ENCODE measurements at regions not wholly inside any gene's neighbourhood (a gene's known extent, or its start where the extent isn't known, plus 50 kb on each side); places are given as distances from the start of the nearest gene placed in this dataset.
"Not testable (repeated sequence)": the region's sequence is repeated elsewhere in the genome, so short reads cannot be mapped to it uniquely, and the experiment has no call there.

DNA sequence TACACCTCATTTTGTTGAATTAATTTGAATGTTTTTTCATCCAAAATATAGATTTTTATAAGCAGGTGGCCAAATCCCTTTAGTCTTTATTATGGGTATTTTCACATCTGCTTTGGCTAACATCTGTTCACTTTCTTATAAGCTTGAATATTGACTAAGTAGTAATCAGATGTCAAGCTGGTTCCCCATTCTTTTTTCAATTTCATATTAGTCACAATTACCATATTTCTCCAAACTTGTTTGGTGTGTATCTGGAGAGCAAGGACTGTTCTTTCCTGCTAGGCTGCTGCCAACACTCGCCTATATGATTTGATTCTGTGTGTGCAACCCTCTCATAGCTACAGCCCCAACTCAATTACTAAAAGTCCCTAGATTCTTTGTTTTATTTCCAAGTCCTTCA is 608.5 kb downstream of the PSAT1 start:
- Histone ChIP-seq H3K4me1 (ENCODE audit: control extremely low read depth in 1 of 4, control insufficient read depth in 4 of 4, insufficient read depth in 4 of 4, low read length in 3 of 4) (no peaks in the 10 kb centered on the region), H3K4me3 (ENCODE audit: control insufficient read depth in 1 of 7, extremely low read depth in 1 of 7, insufficient read depth in 4 of 7, low read depth in 2 of 7, low read length in 6 of 7) (no peak overlapping the region), H3K36me3 (ENCODE audit: control insufficient read depth in 4 of 4, insufficient read depth in 4 of 4, low read length in 3 of 4) (no peaks in the 10 kb centered on the region), H3K27ac (ENCODE audit: insufficient read depth in 1 of 2, low read depth in 1 of 2, low read length in 2 of 2, poor library complexity in 1 of 2, severe bottlenecking in 2 of 2) (no peak overlapping the region), H3K27me3 (replicated peaks in 2 of 5; ENCODE audit: control insufficient read depth in 4 of 5, insufficient read depth in 5 of 5, low read length in 4 of 5) (no peaks in the 10 kb centered on the region), H3K9me3 (ENCODE audit: control extremely low read depth in 1 of 5, control insufficient read depth in 4 of 5, insufficient read depth in 2 of 5, low read depth in 1 of 5, low read length in 4 of 5) (peaks cover 0 to 1% (median 0%) of the 10 kb centered on the region in 5 experiments)
- DNase-seq: no peak
- CTCF ChIA-PET: no interaction called here
- 100% methylated on average over 1 of the region's 1 CpG for WGBS (ENCODE audit: insufficient coverage)
- POLR2A ChIA-PET: no interaction called here

DNA sequence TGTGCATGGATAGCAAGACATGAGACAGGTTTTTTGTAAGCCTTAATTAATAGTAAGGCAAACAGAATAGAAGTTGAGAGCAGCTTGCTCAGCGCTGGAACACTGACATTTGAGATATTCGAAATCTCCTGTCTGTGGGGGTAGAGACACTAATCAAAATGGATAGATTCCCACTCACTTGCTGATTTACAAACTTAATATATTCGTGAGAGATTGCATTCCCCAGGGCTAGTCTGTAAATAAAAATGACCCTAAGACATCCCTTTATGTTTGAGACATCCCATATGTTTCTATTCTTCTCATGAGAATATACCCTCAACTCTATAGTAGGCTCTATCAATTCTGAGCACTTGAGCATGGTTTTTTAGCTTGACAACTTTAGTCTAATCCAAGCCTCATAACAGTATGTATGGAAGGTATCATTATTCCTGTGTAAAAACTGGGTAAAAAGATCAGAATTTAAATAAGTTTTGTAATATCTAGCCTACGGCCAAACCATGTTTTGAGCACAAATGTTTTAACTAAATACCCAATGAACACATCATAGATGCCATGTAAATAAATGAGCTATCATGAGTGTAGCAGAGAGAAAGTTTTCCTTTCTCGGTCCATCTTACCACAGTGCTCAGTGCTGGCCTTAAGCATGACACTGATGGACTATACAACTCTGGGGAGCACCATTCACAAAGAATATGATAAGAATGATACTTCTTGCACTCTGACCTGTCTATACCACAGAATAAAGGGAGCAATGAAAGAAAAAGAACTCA is 609.2 kb downstream of the PSAT1 start:
- no peaks in the 10 kb centered on the region for H3K36me3 ChIP-seq (ENCODE audit: control insufficient read depth in 4 of 4, insufficient read depth in 4 of 4, low read length in 3 of 4)
- H3K27me3 ChIP-seq (replicated peaks in 2 of 5; ENCODE audit: control insufficient read depth in 4 of 5, insufficient read depth in 5 of 5, low read length in 4 of 5): no peaks in the 10 kb centered on the region
- H3K4me3 ChIP-seq (ENCODE audit: control insufficient read depth in 1 of 7, extremely low read depth in 1 of 7, insufficient read depth in 4 of 7, low read depth in 2 of 7, low read length in 6 of 7): no peak overlapping the region
- DNase-seq: no peak
- ChIA-PET POLR2A (no interaction called here), CTCF (no interaction called here)
- H3K4me1 ChIP-seq (ENCODE audit: control extremely low read depth in 1 of 4, control insufficient read depth in 4 of 4, insufficient read depth in 4 of 4, low read length in 3 of 4): no peaks in the 10 kb centered on the region
- WGBS (ENCODE audit: insufficient coverage): 100% methylated on average over 1 of the region's 5 CpGs
- no peak overlapping the region for H3K27ac ChIP-seq (ENCODE audit: insufficient read depth in 1 of 2, low read depth in 1 of 2, low read length in 2 of 2, poor library complexity in 1 of 2, severe bottlenecking in 2 of 2)
- H3K9me3 ChIP-seq (ENCODE audit: control extremely low read depth in 1 of 5, control insufficient read depth in 4 of 5, insufficient read depth in 2 of 5, low read depth in 1 of 5, low read length in 4 of 5): peaks cover 0 to 2% (median 0%) of the 10 kb centered on the region in 5 experiments

DNA sequence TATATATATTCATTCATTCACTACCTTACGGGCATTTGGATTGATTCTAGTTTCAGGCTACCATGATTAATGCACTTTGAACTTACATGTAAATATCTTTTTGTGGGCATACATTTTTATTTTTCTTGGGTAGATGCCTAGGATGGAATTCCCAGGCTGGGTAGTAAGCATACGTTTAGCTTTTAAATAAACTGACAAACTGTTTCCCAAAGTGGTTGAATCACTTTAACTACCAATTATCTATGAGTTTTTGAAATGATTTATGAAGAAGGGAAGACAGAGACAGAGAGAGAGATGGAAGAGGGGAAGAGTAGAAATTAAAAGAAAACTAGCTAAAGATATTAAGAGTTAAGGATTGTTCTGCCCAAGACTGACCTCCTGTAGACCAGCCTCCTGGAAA is 612.6 kb downstream of the PSAT1 start:
- no CpG with 5 or more reads among the region's 2 CpGs for WGBS (ENCODE audit: insufficient coverage)
- H3K9me3 ChIP-seq (ENCODE audit: control extremely low read depth in 1 of 5, control insufficient read depth in 4 of 5, insufficient read depth in 2 of 5, low read depth in 1 of 5, low read length in 4 of 5): peaks cover 0 to 2% (median 0%) of the 10 kb centered on the region in 5 experiments
- ChIA-PET POLR2A (no interaction called here), CTCF (no interaction called here)
- H3K36me3 ChIP-seq (ENCODE audit: control insufficient read depth in 4 of 4, insufficient read depth in 4 of 4, low read length in 3 of 4): no peaks in the 10 kb centered on the region
- no peaks in the 10 kb centered on the region for H3K27me3 ChIP-seq (replicated peaks in 2 of 5; ENCODE audit: control insufficient read depth in 4 of 5, insufficient read depth in 5 of 5, low read length in 4 of 5)
- no peak for DNase-seq
- no peak overlapping the region for H3K27ac ChIP-seq (ENCODE audit: insufficient read depth in 1 of 2, low read depth in 1 of 2, low read length in 2 of 2, poor library complexity in 1 of 2, severe bottlenecking in 2 of 2)
- H3K4me1 ChIP-seq (ENCODE audit: control extremely low read depth in 1 of 4, control insufficient read depth in 4 of 4, insufficient read depth in 4 of 4, low read length in 3 of 4): no peaks in the 10 kb centered on the region
- no peak overlapping the region for H3K4me3 ChIP-seq (ENCODE audit: control insufficient read depth in 1 of 7, extremely low read depth in 1 of 7, insufficient read depth in 4 of 7, low read depth in 2 of 7, low read length in 6 of 7)

- DNase-seq; POLR2A ChIA-PET; H3K27me3 ChIP-seq (replicated peaks in 2 of 5; ENCODE audit: control insufficient read depth in 4 of 5, insufficient read depth in 5 of 5, low read length in 4 of 5); H3K4me3 ChIP-seq (ENCODE audit: control insufficient read depth in 1 of 7, extremely low read depth in 1 of 7, insufficient read depth in 4 of 7, low read depth in 2 of 7, low read length in 6 of 7); H3K27ac ChIP-seq (ENCODE audit: insufficient read depth in 1 of 2, low read depth in 1 of 2, low read length in 2 of 2, poor library complexity in 1 of 2, severe bottlenecking in 2 of 2); H3K4me1 ChIP-seq (ENCODE audit: control extremely low read depth in 1 of 4, control insufficient read depth in 4 of 4, insufficient read depth in 4 of 4, low read length in 3 of 4); H3K9me3 ChIP-seq (ENCODE audit: control extremely low read depth in 1 of 5, control insufficient read depth in 4 of 5, insufficient read depth in 2 of 5, low read depth in 1 of 5, low read length in 4 of 5); H3K36me3 ChIP-seq (ENCODE audit: control insufficient read depth in 4 of 4, insufficient read depth in 4 of 4, low read length in 3 of 4); CTCF ChIA-PET: not testable (repeated sequence)
- 94% methylated on average over 2 of the region's 2 CpGs for WGBS (ENCODE audit: insufficient coverage)
These were observed 620.0 kb downstream of the PSAT1 start for GRCh38 chr9:78916884-78917283.

- POLR2A ChIA-PET: no interaction called here
- H3K27me3 ChIP-seq (replicated peaks in 2 of 5; ENCODE audit: control insufficient read depth in 4 of 5, insufficient read depth in 5 of 5, low read length in 4 of 5): no peaks in the 10 kb centered on the region
- CTCF ChIA-PET: no interaction called here
- peaks cover 0 to 8% (median 0%) of the 10 kb centered on the region in 5 experiments for H3K9me3 ChIP-seq (ENCODE audit: control extremely low read depth in 1 of 5, control insufficient read depth in 4 of 5, insufficient read depth in 2 of 5, low read depth in 1 of 5, low read length in 4 of 5)
- H3K27ac ChIP-seq (ENCODE audit: insufficient read depth in 1 of 2, low read depth in 1 of 2, low read length in 2 of 2, poor library complexity in 1 of 2, severe bottlenecking in 2 of 2): no peak overlapping the region
- no peaks in the 10 kb centered on the region for H3K36me3 ChIP-seq (ENCODE audit: control insufficient read depth in 4 of 4, insufficient read depth in 4 of 4, low read length in 3 of 4)
- H3K4me3 ChIP-seq (ENCODE audit: control insufficient read depth in 1 of 7, extremely low read depth in 1 of 7, insufficient read depth in 4 of 7, low read depth in 2 of 7, low read length in 6 of 7): no peak overlapping the region
- WGBS (ENCODE audit: insufficient coverage): 49% methylated on average over 3 of the region's 3 CpGs
- no peak for DNase-seq
- no peaks in the 10 kb centered on the region for H3K4me1 ChIP-seq (ENCODE audit: control extremely low read depth in 1 of 4, control insufficient read depth in 4 of 4, insufficient read depth in 4 of 4, low read length in 3 of 4)
These were observed 622.1 kb downstream of the PSAT1 start for GRCh38 chr9:78918976-78919375.

GRCh38 chr9:78919701-78920100 is 622.8 kb downstream of the PSAT1 start:
- WGBS (ENCODE audit: insufficient coverage): no CpG with 5 or more reads among the region's 2 CpGs

DNA sequence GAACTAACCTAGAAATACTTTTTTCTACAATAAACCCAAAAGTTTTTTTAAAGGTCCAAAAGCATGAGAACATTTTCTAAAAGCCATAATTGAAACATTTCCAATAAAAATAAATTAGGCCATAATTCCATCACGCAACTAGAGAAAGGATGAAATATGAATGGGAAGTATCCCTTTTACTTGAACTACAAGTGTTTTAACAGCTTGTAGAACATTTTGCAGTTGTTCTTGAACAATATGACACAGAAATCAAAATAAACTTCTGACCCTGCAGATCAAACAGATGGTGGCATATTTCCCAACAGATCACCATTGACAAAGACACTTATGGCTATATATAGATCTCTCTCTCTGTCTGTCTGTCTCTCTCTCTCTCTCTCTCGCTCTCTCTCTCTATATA is 624.4 kb downstream of the PSAT1 start:
- ChIA-PET CTCF (no interaction called here), POLR2A (no interaction called here)
- DNase-seq: no peak
- H3K36me3 ChIP-seq (ENCODE audit: control insufficient read depth in 4 of 4, insufficient read depth in 4 of 4, low read length in 3 of 4): no peaks in the 10 kb centered on the region
- H3K4me3 ChIP-seq (ENCODE audit: control insufficient read depth in 1 of 7, extremely low read depth in 1 of 7, insufficient read depth in 4 of 7, low read depth in 2 of 7, low read length in 6 of 7): no peak overlapping the region
- no CpG with 5 or more reads among the region's 2 CpGs for WGBS (ENCODE audit: insufficient coverage)
- no peaks in the 10 kb centered on the region for H3K4me1 ChIP-seq (ENCODE audit: control extremely low read depth in 1 of 4, control insufficient read depth in 4 of 4, insufficient read depth in 4 of 4, low read length in 3 of 4)
- H3K9me3 ChIP-seq (ENCODE audit: control extremely low read depth in 1 of 5, control insufficient read depth in 4 of 5, insufficient read depth in 2 of 5, low read depth in 1 of 5, low read length in 4 of 5): peaks cover 0 to 8% (median 0%) of the 10 kb centered on the region in 5 experiments
- H3K27me3 ChIP-seq (replicated peaks in 2 of 5; ENCODE audit: control insufficient read depth in 4 of 5, insufficient read depth in 5 of 5, low read length in 4 of 5): no peaks in the 10 kb centered on the region
- no peak overlapping the region for H3K27ac ChIP-seq (ENCODE audit: insufficient read depth in 1 of 2, low read depth in 1 of 2, low read length in 2 of 2, poor library complexity in 1 of 2, severe bottlenecking in 2 of 2)

More at GRCh38 chr9:78919701-78920100, 622.8 kb downstream of the PSAT1 start:
- DNase-seq: no peak
- no peaks in the 10 kb centered on the region for H3K27me3 ChIP-seq (replicated peaks in 2 of 5; ENCODE audit: control insufficient read depth in 4 of 5, insufficient read depth in 5 of 5, low read length in 4 of 5)
- POLR2A ChIA-PET: no interaction called here
- CTCF ChIA-PET: no interaction called here
- no peaks in the 10 kb centered on the region for H3K36me3 ChIP-seq (ENCODE audit: control insufficient read depth in 4 of 4, insufficient read depth in 4 of 4, low read length in 3 of 4)
- peaks cover 0 to 8% (median 0%) of the 10 kb centered on the region in 5 experiments for H3K9me3 ChIP-seq (ENCODE audit: control extremely low read depth in 1 of 5, control insufficient read depth in 4 of 5, insufficient read depth in 2 of 5, low read depth in 1 of 5, low read length in 4 of 5)
- H3K27ac ChIP-seq (ENCODE audit: insufficient read depth in 1 of 2, low read depth in 1 of 2, low read length in 2 of 2, poor library complexity in 1 of 2, severe bottlenecking in 2 of 2): no peak overlapping the region
- no peaks in the 10 kb centered on the region for H3K4me1 ChIP-seq (ENCODE audit: control extremely low read depth in 1 of 4, control insufficient read depth in 4 of 4, insufficient read depth in 4 of 4, low read length in 3 of 4)
- H3K4me3 ChIP-seq (ENCODE audit: control insufficient read depth in 1 of 7, extremely low read depth in 1 of 7, insufficient read depth in 4 of 7, low read depth in 2 of 7, low read length in 6 of 7): no peak overlapping the region

All from common myeloid progenitor, CD34-positive (primary cell).